GM23248 (cell line): ENCODE measurements at regions not wholly inside any gene's neighbourhood (a gene's known extent, or its start where the extent isn't known, plus 50 kb on each side); places are given as distances from the start of the nearest gene placed in this dataset.

ENCODE experiments used
- DNase-seq: peaks from one replicate; pipeline ENCODE4 v3.0.0-alpha.2; 2015
- H2AFZ ChIP-seq: fragments of 200-600 bp; sonication (generic); 2 replicates; pipeline ENCODE4 v1.6.1; 2016; ENCODE audit warnings: antibody characterized with exemption
- H3F3A ChIP-seq: fragments of 200-600 bp; sonication (generic); 2 replicates; pipeline ENCODE4 v1.6.1; 2016; ENCODE audit warnings: mild to moderate bottlenecking, antibody characterized with exemption, mixed run types; ENCODE audit not compliant: insufficient read depth
- H3K27ac ChIP-seq: fragments of 200-600 bp; sonication (generic); 2 replicates; pipeline ENCODE4 v1.5.1; 2016; ENCODE audit warnings: mild to moderate bottlenecking
- H3K27me3 ChIP-seq: fragments of 200-600 bp; sonication (generic); replicated peaks from 2 replicates; pipeline ENCODE4 v1.6.1; 2016; ENCODE audit warnings: mild to moderate bottlenecking; ENCODE audit not compliant: insufficient read depth
- H3K36me3 ChIP-seq: fragments of 200-600 bp; sonication (generic); 2 replicates; pipeline ENCODE4 v1.6.1; 2016; ENCODE audit warnings: low read depth, mild to moderate bottlenecking
- H3K4me1 ChIP-seq: fragments of 200-600 bp; sonication (generic); 2 replicates; pipeline ENCODE4 v1.6.1; 2016; ENCODE audit warnings: mild to moderate bottlenecking; ENCODE audit not compliant: insufficient read depth
- H3K4me2 ChIP-seq: fragments of 200-600 bp; sonication (generic); one replicate; pipeline ENCODE4 v1.6.1; 2016; ENCODE audit warnings: mild to moderate bottlenecking; ENCODE audit not compliant: unreplicated experiment
- H3K4me3 ChIP-seq: fragments of 200-600 bp; sonication (generic); 2 replicates; pipeline ENCODE4 v1.5.1; 2016; ENCODE audit warnings: mild to moderate bottlenecking
- H3K79me2 ChIP-seq: fragments of 200-600 bp; sonication (generic); 2 replicates; pipeline ENCODE4 v1.6.1; 2016; ENCODE audit warnings: mild to moderate bottlenecking; ENCODE audit not compliant: insufficient read depth
- H3K9ac ChIP-seq: fragments of 200-600 bp; sonication (generic); 2 replicates; pipeline ENCODE4 v1.6.1; 2016; ENCODE audit warnings: mild to moderate bottlenecking
- H3K9me2 ChIP-seq: fragments of 200-600 bp; sonication (generic); 2 replicates; pipeline ENCODE4 v1.6.1; 2016; ENCODE audit warnings: mixed run types, mild to moderate bottlenecking, moderate library complexity; ENCODE audit not compliant: insufficient read depth
- H3K9me3 ChIP-seq: fragments of 200-600 bp; sonication (generic); one replicate; pipeline ENCODE4 v1.6.1; 2017; ENCODE audit warnings: low read depth
- H4K20me1 ChIP-seq: fragments of 200-600 bp; sonication (generic); 2 replicates; pipeline ENCODE4 v1.6.0; 2016; ENCODE audit not compliant: insufficient read depth
- EZH2 ChIP-seq: fragments of 200-600 bp; sonication (generic); IDR thresholded peaks from 2 replicates; pipeline ENCODE4 v1.6.1; 2018; ENCODE audit warnings: antibody characterized with exemption, mild to moderate bottlenecking; ENCODE audit not compliant: insufficient read depth, poor library complexity, severe bottlenecking
- EZH2phosphoT487 ChIP-seq: fragments of 200-600 bp; sonication (generic); IDR thresholded peaks from 2 replicates; pipeline ENCODE4 v1.6.1; 2018; ENCODE audit warnings: antibody characterized with exemption, moderate library complexity, mild to moderate bottlenecking, low read depth; ENCODE audit not compliant: insufficient read depth
- WGBS, 2 experiments: methylation state at CpG; one replicate each; pipeline ENCODE4 v1.1.6; 2015 to 2017; ENCODE audit warnings: low lambda C conversion rate in 2 of 2, low coverage in 1 of 2; ENCODE audit errors: missing lambda C conversion rate in 2 of 2; 5-methylcytosine and 5-hydroxymethylcytosine counted together
- in situ Hi-C: fragments of 300-500 bp; cut with MboI; formaldehyde crosslinking; loops from 2 replicates; pipeline ENCODE4 v1.15.0; 2020

DNA sequence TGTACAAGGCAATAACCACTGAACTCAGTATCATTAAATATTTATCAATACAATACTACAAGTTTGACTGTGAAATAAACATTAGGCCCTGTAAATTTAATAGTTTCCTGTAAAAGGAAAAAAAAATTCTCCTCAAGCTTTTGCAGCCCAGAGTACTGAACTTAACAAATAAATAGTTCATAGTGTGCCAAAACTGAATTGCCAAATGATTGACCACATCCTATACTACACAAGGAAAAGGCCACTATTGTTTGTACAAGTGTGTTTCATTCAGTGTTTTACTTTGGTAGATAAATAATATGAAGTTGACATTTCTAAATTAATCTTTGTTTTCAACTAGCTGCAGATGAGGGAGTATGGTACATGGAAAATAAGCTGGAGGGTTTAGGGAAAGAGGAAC is 379.6 kb downstream of the FLRT2 start:
- Histone ChIP-seq H3F3A (no peaks in the 10 kb centered on the region), H3K27ac (no peak overlapping the region), H3K4me3 (no peak overlapping the region), H3K4me1 (no peaks in the 10 kb centered on the region), H3K9me3 (no peaks in the 10 kb centered on the region), H3K27me3 (no peaks in the 10 kb centered on the region), H3K9ac (no peak overlapping the region), H3K36me3 (no peaks in the 10 kb centered on the region), H3K79me2 (no peaks in the 10 kb centered on the region), H4K20me1 (no peaks in the 10 kb centered on the region), H3K9me2 (no peaks in the 10 kb centered on the region), H2AFZ (no peak overlapping the region), H3K4me2 (no peak overlapping the region)
- in situ Hi-C loops, result no loop called here
- no peak for TF ChIP-seq EZH2
- TF ChIP-seq EZH2phosphoT487, result no peak
- DNase-seq, result no peak

DNA sequence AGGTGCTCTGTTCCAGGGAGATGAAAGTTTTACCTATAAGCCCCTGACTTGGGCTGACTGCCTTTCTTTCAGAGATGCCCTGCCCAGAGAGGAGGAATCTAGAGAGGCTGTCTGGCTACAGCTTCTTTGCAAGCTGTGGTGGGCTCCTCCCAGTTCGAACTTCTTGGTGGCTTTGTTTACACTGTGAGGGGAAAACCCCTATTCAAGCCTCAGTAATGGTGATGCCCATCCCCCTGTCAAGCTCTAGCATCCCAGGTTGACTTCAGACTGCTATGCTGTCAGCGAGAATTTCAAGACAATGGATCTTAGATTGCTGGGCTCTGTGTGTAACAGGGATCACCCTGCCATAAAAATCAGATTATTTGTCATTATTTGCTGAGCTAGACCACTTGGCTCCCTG is 377.6 kb downstream of the FLRT2 start:
- H3K27ac ChIP-seq, result no peak overlapping the region
- no peak overlapping the region for H2AFZ ChIP-seq
- no peaks in the 10 kb centered on the region for H4K20me1 ChIP-seq
- no peaks in the 10 kb centered on the region for H3K9me2 ChIP-seq
- no peaks in the 10 kb centered on the region for H3K36me3 ChIP-seq
- no peaks in the 10 kb centered on the region for H3K27me3 ChIP-seq
- H3K4me3 ChIP-seq, result no peak overlapping the region
- H3K9me3 ChIP-seq, result no peaks in the 10 kb centered on the region
- 3 to 9% methylated on average over 2 of the region's 2 CpGs for WGBS, 2 experiments
- H3K79me2 ChIP-seq, result no peaks in the 10 kb centered on the region
- H3K4me1 ChIP-seq, result no peaks in the 10 kb centered on the region
- no peak overlapping the region for H3K4me2 ChIP-seq
- H3K9ac ChIP-seq, result no peak overlapping the region
- no peak for DNase-seq
- in situ Hi-C loops, result no loop called here
- TF ChIP-seq EZH2 (no peak), EZH2phosphoT487 (no peak)
- H3F3A ChIP-seq, result no peaks in the 10 kb centered on the region

DNA sequence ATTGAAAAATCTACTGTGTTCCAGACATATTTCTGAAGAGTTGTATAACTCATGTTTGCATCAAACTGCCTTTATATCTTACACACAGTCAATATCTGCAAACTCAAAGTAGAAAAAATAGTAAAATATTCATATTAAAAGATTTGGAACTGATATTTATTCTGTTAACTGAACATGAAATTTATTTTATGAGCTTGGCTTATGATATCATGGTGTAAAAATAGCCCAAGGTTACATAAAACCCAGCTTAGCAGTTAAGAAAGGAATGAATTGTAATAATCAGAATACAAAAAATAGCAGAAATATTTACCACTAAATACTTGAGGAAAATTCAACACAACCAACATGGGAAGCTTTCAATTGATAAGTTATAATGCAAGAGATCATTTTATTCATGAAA is 367.9 kb downstream of the FLRT2 start:
- Histone ChIP-seq H3K4me3 (no peak overlapping the region), H3K36me3 (no peaks in the 10 kb centered on the region), H3K79me2 (no peaks in the 10 kb centered on the region), H3K27me3 (no peaks in the 10 kb centered on the region), H2AFZ (no peak overlapping the region), H3K9me2 (no peaks in the 10 kb centered on the region), H4K20me1 (no peaks in the 10 kb centered on the region), H3K4me2 (no peak overlapping the region), H3K4me1 (no peaks in the 10 kb centered on the region), H3K9me3 (no peaks in the 10 kb centered on the region), H3K9ac (no peak overlapping the region), H3F3A (no peaks in the 10 kb centered on the region), H3K27ac (no peak overlapping the region)
- in situ Hi-C loops, result no loop called here
- no peak for TF ChIP-seq EZH2phosphoT487
- TF ChIP-seq EZH2, result no peak
- DNase-seq, result no peak

DNA sequence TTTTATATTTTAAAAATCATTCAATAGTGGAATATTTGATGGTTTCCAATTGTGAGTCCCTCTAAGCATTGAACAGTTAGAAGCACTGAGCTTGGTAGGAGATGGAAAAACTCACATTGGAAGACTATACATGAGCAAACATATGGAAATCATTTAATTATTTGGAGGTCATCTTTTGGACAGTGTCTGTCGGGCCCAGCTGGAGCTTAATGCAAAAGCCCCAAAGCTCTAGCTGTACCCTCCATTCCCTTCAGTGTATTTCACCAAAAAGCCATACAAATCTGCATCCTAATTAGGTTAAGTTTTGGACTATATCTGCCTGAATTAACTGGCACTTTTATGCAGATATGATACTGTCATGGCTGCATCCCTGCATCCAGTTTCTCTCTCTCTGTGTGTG is 365.7 kb downstream of the FLRT2 start:
- Histone ChIP-seq H3K4me1 (no peaks in the 10 kb centered on the region), H3K27me3 (no peaks in the 10 kb centered on the region), H3K4me2 (no peak overlapping the region), H3F3A (no peaks in the 10 kb centered on the region), H2AFZ (no peak overlapping the region), H3K9ac (no peak overlapping the region), H3K9me3 (no peaks in the 10 kb centered on the region), H3K79me2 (no peaks in the 10 kb centered on the region), H3K9me2 (no peaks in the 10 kb centered on the region), H3K36me3 (no peaks in the 10 kb centered on the region), H3K27ac (no peak overlapping the region), H4K20me1 (no peaks in the 10 kb centered on the region), H3K4me3 (no peak overlapping the region)
- 0% methylated on average over 1 of the region's 1 CpG for WGBS, 2 experiments
- DNase-seq, result no peak
- TF ChIP-seq EZH2 (no peak), EZH2phosphoT487 (no peak)
- in situ Hi-C loops, result no loop called here

GRCh38 chr14:85892251-85892650 is 362.3 kb downstream of the FLRT2 start:
- Histone ChIP-seq H3K27me3 (no peaks in the 10 kb centered on the region), H3K79me2 (no peaks in the 10 kb centered on the region), H3K9me2 (no peaks in the 10 kb centered on the region), H4K20me1 (no peaks in the 10 kb centered on the region), H3F3A (no peaks in the 10 kb centered on the region), H3K9ac (no peak overlapping the region), H2AFZ (no peak overlapping the region), H3K4me2 (no peak overlapping the region), H3K4me3 (no peak overlapping the region), H3K9me3 (no peaks in the 10 kb centered on the region), H3K36me3 (no peaks in the 10 kb centered on the region), H3K4me1 (no peaks in the 10 kb centered on the region), H3K27ac (no peak overlapping the region)
- in situ Hi-C loops, result no loop called here
- WGBS, 2 experiments, result 38 to 43% methylated on average over 4 of the region's 4 CpGs
- DNase-seq, result no peak
- TF ChIP-seq EZH2phosphoT487, result no peak
- no peak for TF ChIP-seq EZH2
